H1 (cell line): ENCODE measurements at regions not wholly inside any gene's neighbourhood (a gene's known extent, or its start where the extent isn't known, plus 50 kb on each side); places are given as distances from the start of the nearest gene placed in this dataset.

ENCODE experiments used
- NRF1 ChIP-seq: IDR thresholded peaks from 2 replicates; pipeline ENCODE4 v1.6.1; 2011; ENCODE audit warnings: mild to moderate bottlenecking, low read depth, low read length, improper control_type of control experiment
- SRF ChIP-seq: IDR thresholded peaks from 2 replicates; pipeline ENCODE4 v1.6.1; 2011; ENCODE audit warnings: mild to moderate bottlenecking, low read depth, low read length, moderate library complexity

GRCh38 chr11:15893080-15893492 lies 463.3 kb downstream of the SOX6 start (continued):
- no peak for TF ChIP-seq NRF1
- no peak for TF ChIP-seq SRF
